Esophagus (tissue), 2 donors: ENCODE measurements at regions not wholly inside any gene's neighbourhood (a gene's known extent, or its start where the extent isn't known, plus 50 kb on each side); places are given as distances from the start of the nearest gene placed in this dataset.

Source experiments
- H3K27ac ChIP-seq, 2 donors: one replicate each; pipeline ENCODE4 v1.5.1; 2013; ENCODE audit warnings: low read depth in 2 of 2, mild to moderate bottlenecking in 2 of 2, inconsistent platforms in 1 of 2, low read length in 1 of 2, moderate library complexity in 1 of 2
- H3K27me3 ChIP-seq, 2 donors: one replicate each; pipeline ENCODE4 v1.6.1; 2013; ENCODE audit warnings: low read length in 2 of 2, control low read depth in 1 of 2, mild to moderate bottlenecking in 1 of 2; ENCODE audit not compliant: insufficient read depth in 2 of 2, control insufficient read depth in 1 of 2
- H3K36me3 ChIP-seq, 2 donors: one replicate each; pipeline ENCODE4 v1.6.1; 2013; ENCODE audit warnings: low read length in 1 of 2; ENCODE audit not compliant: control insufficient read depth in 2 of 2, insufficient read depth in 2 of 2
- H3K4me1 ChIP-seq, 2 donors: one replicate each; pipeline ENCODE4 v1.6.1; 2013; ENCODE audit warnings: low read length in 1 of 2; ENCODE audit not compliant: control insufficient read depth in 2 of 2, insufficient read depth in 2 of 2
- H3K4me3 ChIP-seq, 2 donors: one replicate each; pipeline ENCODE4 v1.5.1; 2013; ENCODE audit warnings: low read length in 2 of 2, mild to moderate bottlenecking in 2 of 2, low read depth in 1 of 2, moderate library complexity in 1 of 2
- H3K9me3 ChIP-seq, 2 donors: one replicate each; pipeline ENCODE4 v1.6.1; 2013; ENCODE audit warnings: mild to moderate bottlenecking in 2 of 2, low read depth in 1 of 2, low read length in 1 of 2, moderate library complexity in 1 of 2; ENCODE audit not compliant: control insufficient read depth in 2 of 2, insufficient read depth in 1 of 2
- WGBS, 2 donors: extraction: QIAGEN DNeasy Blood & Tissue Kit; methylation state at CpG; one replicate each; pipeline ENCODE4 v1.1.7; 2013; 5-methylcytosine and 5-hydroxymethylcytosine counted together
- donor health status: healthy with polysubstance abuse.
- donor health status: Bipolar disorder and iron deficiency.

GRCh38 chr4:179116581-179116980 lies 1674.3 kb upstream of the AGA start:
- H3K27me3 ChIP-seq: no peaks in the 10 kb centered on the region
- H3K9me3 ChIP-seq: no peaks in the 10 kb centered on the region
- 38 to 39% methylated on average over 2 of the region's 2 CpGs for WGBS, 2 donors

GRCh38 chr4:179123084-179123483 lies 1680.8 kb upstream of the AGA start:
- H3K4me3 ChIP-seq: no peak overlapping the region
- no peaks in the 10 kb centered on the region for H3K27me3 ChIP-seq
- H3K27ac ChIP-seq: no peak overlapping the region
- H3K4me1 ChIP-seq: no peaks in the 10 kb centered on the region
- no peaks in the 10 kb centered on the region for H3K36me3 ChIP-seq
- WGBS, 2 donors: 93 to 96% methylated on average over 2 of the region's 2 CpGs
- H3K9me3 ChIP-seq: no peaks in the 10 kb centered on the region

More at GRCh38 chr4:179116581-179116980, 1674.3 kb upstream of the AGA start:
- H3K27ac ChIP-seq: no peak overlapping the region
- no peak overlapping the region for H3K4me3 ChIP-seq
- no peaks in the 10 kb centered on the region for H3K36me3 ChIP-seq
- no peaks in the 10 kb centered on the region for H3K4me1 ChIP-seq

- 85 to 89% methylated on average over 4 of the region's 4 CpGs for WGBS, 2 donors
- no peak overlapping the region for H3K27ac ChIP-seq
- H3K27me3 ChIP-seq: no peaks in the 10 kb centered on the region
- H3K4me3 ChIP-seq: no peak overlapping the region
- H3K9me3 ChIP-seq: no peaks in the 10 kb centered on the region
- no peaks in the 10 kb centered on the region for H3K4me1 ChIP-seq
- H3K36me3 ChIP-seq: no peaks in the 10 kb centered on the region
These were observed 1682.2 kb upstream of the AGA start for GRCh38 chr4:179124419-179124818.

- Histone ChIP-seq H3K4me1 (no peaks in the 10 kb centered on the region), H3K9me3 (no peaks in the 10 kb centered on the region), H3K27ac (no peak overlapping the region), H3K27me3 (no peaks in the 10 kb centered on the region), H3K4me3 (no peak overlapping the region), H3K36me3 (no peaks in the 10 kb centered on the region)
- 53 to 74% methylated on average over 1 of the region's 1 CpG for whole genome bisulfite sequencing, 2 donors
These were observed 1682.7 kb upstream of the AGA start for GRCh38 chr4:179124957-179125356.

- no peaks in the 10 kb centered on the region for H3K36me3 ChIP-seq
- no peaks in the 10 kb centered on the region for H3K9me3 ChIP-seq
- 46 to 51% methylated on average over 2 of the region's 2 CpGs for WGBS, 2 donors
- H3K4me1 ChIP-seq: no peaks in the 10 kb centered on the region
- H3K27ac ChIP-seq: no peak overlapping the region
- no peak overlapping the region for H3K4me3 ChIP-seq
- no peaks in the 10 kb centered on the region for H3K27me3 ChIP-seq
These were observed 1683.6 kb upstream of the AGA start for GRCh38 chr4:179125870-179126269.

GRCh38 chr4:179128299-179128698 lies 1686.1 kb upstream of the AGA start:
- H3K4me1 ChIP-seq: no peaks in the 10 kb centered on the region
- no peaks in the 10 kb centered on the region for H3K27me3 ChIP-seq
- no peak overlapping the region for H3K27ac ChIP-seq
- no peaks in the 10 kb centered on the region for H3K36me3 ChIP-seq
- H3K4me3 ChIP-seq: no peak overlapping the region
- H3K9me3 ChIP-seq: no peaks in the 10 kb centered on the region
- WGBS, 2 donors: 45 to 60% methylated on average over 4 of the region's 4 CpGs

- Histone ChIP-seq H3K9me3 (no peaks in the 10 kb centered on the region), H3K36me3 (no peaks in the 10 kb centered on the region), H3K27me3 (no peaks in the 10 kb centered on the region), H3K4me1 (no peaks in the 10 kb centered on the region), H3K27ac (no peak overlapping the region), H3K4me3 (no peak overlapping the region)
- WGBS, 2 donors: 71 to 73% methylated on average over 2 of the region's 2 CpGs
These were observed 1688.0 kb upstream of the AGA start for GRCh38 chr4:179130122-179130714.

GRCh38 chr4:179145746-179146525 lies 1703.7 kb upstream of the AGA start:
- Histone ChIP-seq H3K4me1 (no peaks in the 10 kb centered on the region), H3K4me3 (no peak overlapping the region), H3K27ac (no peak overlapping the region), H3K36me3 (no peaks in the 10 kb centered on the region), H3K9me3 (no peaks in the 10 kb centered on the region), H3K27me3 (no peaks in the 10 kb centered on the region)
- WGBS, 2 donors: 71 to 72% methylated on average over 4 of the region's 4 CpGs

GRCh38 chr4:179151770-179152169 lies 1709.5 kb upstream of the AGA start:
- Histone ChIP-seq H3K4me1 (no peaks in the 10 kb centered on the region), H3K27ac (no peak overlapping the region), H3K9me3 (peaks cover 0 to 2% of the 10 kb centered on the region in 2 donors), H3K36me3 (no peaks in the 10 kb centered on the region), H3K4me3 (no peak overlapping the region), H3K27me3 (no peaks in the 10 kb centered on the region)
- WGBS, 2 donors: 59 to 68% methylated on average over 6 of the region's 6 CpGs

GRCh38 chr4:179163147-179163546 lies 1720.9 kb upstream of the AGA start:
- 60 to 67% methylated on average over 2 of the region's 2 CpGs for WGBS, 2 donors
- no peaks in the 10 kb centered on the region for H3K36me3 ChIP-seq
- no peak overlapping the region for H3K4me3 ChIP-seq
- no peaks in the 10 kb centered on the region for H3K9me3 ChIP-seq
- H3K4me1 ChIP-seq: no peaks in the 10 kb centered on the region
- no peaks in the 10 kb centered on the region for H3K27me3 ChIP-seq
- H3K27ac ChIP-seq: no peak overlapping the region
